ENCODE measurements at regions not wholly inside any gene's neighbourhood (a gene's known extent, or its start where the extent isn't known, plus 50 kb on each side); places are given as distances from the start of the nearest gene placed in this dataset.

DNA sequence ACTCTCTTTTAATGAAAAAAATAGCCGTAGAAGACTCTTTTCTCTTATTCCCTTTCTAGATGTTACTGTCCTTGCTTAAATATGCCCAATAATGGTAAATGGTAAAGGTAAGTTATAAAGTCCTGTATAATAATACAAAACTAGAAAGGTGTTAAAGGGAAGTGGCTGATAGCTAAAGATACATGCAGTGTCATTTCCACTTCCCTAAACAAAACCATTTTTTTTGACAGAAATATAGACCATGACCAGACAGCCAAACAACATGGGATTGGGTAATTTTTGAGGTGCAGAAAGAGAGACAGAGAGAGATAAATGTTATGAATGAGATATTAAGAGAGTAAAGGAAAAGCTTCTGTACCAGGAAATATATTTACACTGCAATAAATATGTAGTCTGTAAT is 731.7 kb upstream of the REG3G start:
- DNase-seq = no peak
- Mint-ChIP-seq H3K9me3 (ENCODE audit: unreplicated experiment) (no peaks in the 10 kb centered on the region), H3K36me3 (ENCODE audit: unreplicated experiment) (no peaks in the 10 kb centered on the region), H3K4me3 (ENCODE audit: unreplicated experiment) (no peak overlapping the region), H3K27me3 (ENCODE audit: unreplicated experiment) (no peaks in the 10 kb centered on the region), H3K27ac (ENCODE audit: unreplicated experiment) (no peak overlapping the region), H3K4me1 (ENCODE audit: low read depth, unreplicated experiment) (peaks cover 2% of the 10 kb centered on the region)
- TF ChIP-seq, protein P1, sequence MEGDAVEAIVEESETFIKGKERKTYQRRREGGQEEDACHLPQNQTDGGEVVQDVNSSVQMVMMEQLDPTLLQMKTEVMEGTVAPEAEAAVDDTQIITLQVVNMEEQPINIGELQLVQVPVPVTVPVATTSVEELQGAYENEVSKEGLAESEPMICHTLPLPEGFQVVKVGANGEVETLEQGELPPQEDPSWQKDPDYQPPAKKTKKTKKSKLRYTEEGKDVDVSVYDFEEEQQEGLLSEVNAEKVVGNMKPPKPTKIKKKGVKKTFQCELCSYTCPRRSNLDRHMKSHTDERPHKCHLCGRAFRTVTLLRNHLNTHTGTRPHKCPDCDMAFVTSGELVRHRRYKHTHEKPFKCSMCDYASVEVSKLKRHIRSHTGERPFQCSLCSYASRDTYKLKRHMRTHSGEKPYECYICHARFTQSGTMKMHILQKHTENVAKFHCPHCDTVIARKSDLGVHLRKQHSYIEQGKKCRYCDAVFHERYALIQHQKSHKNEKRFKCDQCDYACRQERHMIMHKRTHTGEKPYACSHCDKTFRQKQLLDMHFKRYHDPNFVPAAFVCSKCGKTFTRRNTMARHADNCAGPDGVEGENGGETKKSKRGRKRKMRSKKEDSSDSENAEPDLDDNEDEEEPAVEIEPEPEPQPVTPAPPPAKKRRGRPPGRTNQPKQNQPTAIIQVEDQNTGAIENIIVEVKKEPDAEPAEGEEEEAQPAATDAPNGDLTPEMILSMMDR (IDR thresholded peaks at IDR 0.05; ENCODE audit: partially characterized antibody, unreplicated experiment) = no peak

DNA sequence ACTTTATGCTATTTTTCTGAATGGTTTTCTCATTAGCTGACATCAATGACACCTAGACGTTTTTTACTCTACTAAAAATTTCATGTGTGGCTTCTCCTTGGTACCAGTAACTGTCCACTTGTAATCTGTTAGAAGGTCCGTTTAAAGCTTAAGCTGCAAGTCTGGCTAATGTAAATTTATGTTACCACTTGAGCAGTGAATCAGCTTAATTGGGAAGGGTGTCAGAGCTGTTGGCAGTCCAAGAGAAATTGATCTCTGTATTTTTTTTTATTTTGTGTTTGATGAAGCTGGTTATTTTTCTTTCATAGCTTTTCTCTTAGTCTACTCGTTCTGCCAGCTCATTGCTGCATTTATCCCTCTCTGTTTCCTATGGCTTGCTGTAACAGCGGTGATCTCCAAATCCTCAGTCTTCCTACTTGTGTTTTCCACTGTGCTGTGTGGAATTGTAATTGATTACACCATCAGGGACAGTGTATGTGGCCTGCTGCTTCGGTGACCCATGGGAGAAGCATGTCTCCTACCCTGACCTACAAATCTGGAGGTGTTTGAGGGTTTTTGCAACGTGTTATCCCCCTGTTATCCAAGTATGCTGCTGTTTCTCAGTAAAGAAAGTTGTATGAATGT is 724.2 kb upstream of the REG3G start:
- peak overlapping the region; percentile 31 for H3K27ac Mint-ChIP-seq (ENCODE audit: unreplicated experiment)
- TF ChIP-seq, protein P1 (IDR thresholded peaks at IDR 0.05; ENCODE audit: partially characterized antibody, unreplicated experiment) = no peak
- H3K9me3 Mint-ChIP-seq (ENCODE audit: unreplicated experiment) = peaks cover 2% of the 10 kb centered on the region
- peak; percentile 38 for DNase-seq
- H3K27me3 Mint-ChIP-seq (ENCODE audit: unreplicated experiment) = no peaks in the 10 kb centered on the region
- peak overlapping the region; percentile 31 for H3K4me3 Mint-ChIP-seq (ENCODE audit: unreplicated experiment)
- H3K36me3 Mint-ChIP-seq (ENCODE audit: unreplicated experiment) = no peaks in the 10 kb centered on the region
- H3K4me1 Mint-ChIP-seq (ENCODE audit: low read depth, unreplicated experiment) = peaks cover 13% of the 10 kb centered on the region

DNA sequence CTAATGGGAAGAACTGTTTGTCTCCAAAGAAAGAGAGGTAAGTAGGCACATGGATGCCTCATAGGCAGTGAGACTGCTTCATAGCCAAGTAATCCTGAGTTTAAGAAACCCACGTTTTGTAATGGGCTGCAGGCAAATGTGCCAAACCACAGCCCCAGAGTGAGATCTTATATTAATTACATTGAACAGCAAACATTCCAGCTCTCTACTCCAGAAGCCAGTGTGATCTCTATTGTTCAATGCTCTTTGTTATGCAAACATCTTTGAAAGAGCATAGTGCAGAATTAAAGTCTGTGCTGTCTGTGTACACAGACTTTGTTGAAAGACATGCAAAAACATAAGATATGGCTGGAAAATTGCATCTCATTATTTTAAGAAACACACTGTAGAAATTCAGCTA is 720.8 kb upstream of the REG3G start:
- no peaks in the 10 kb centered on the region for H3K27me3 Mint-ChIP-seq (ENCODE audit: unreplicated experiment)
- peaks cover 2% of the 10 kb centered on the region for H3K9me3 Mint-ChIP-seq (ENCODE audit: unreplicated experiment)
- TF ChIP-seq, protein P1 (IDR thresholded peaks at IDR 0.05; ENCODE audit: partially characterized antibody, unreplicated experiment) = no peak
- H3K4me1 Mint-ChIP-seq (ENCODE audit: low read depth, unreplicated experiment) = peaks cover 13% of the 10 kb centered on the region
- no peak overlapping the region for H3K27ac Mint-ChIP-seq (ENCODE audit: unreplicated experiment)
- no peak overlapping the region for H3K4me3 Mint-ChIP-seq (ENCODE audit: unreplicated experiment)
- no peak for DNase-seq
- no peaks in the 10 kb centered on the region for H3K36me3 Mint-ChIP-seq (ENCODE audit: unreplicated experiment)

DNA sequence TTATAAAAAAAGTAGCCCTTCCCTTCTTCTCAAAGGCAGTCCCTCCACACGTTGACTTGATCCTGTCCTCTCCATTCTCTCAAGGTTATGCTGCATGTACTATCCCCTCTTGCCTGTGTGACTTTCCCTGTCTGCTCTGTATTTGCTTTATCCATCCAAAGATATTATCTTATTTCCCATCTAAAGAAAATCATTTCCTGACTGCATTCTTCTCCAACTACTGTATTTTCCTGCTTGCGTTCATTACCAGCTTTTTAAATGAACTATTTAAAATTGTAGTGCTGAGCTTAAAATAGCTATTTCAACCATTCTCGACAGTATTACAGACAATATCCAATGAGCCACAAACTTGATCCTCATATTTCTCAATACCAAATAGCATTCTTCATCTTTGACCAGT is 716.0 kb upstream of the REG3G start:
- no peak overlapping the region for H3K27ac Mint-ChIP-seq (ENCODE audit: unreplicated experiment)
- TF ChIP-seq, protein P1 (IDR thresholded peaks at IDR 0.05; ENCODE audit: partially characterized antibody, unreplicated experiment) = no peak
- H3K4me1 Mint-ChIP-seq (ENCODE audit: low read depth, unreplicated experiment) = peaks cover 5% of the 10 kb centered on the region
- no peaks in the 10 kb centered on the region for H3K9me3 Mint-ChIP-seq (ENCODE audit: unreplicated experiment)
- no peaks in the 10 kb centered on the region for H3K36me3 Mint-ChIP-seq (ENCODE audit: unreplicated experiment)
- no peak overlapping the region for H3K4me3 Mint-ChIP-seq (ENCODE audit: unreplicated experiment)
- no peak for DNase-seq
- H3K27me3 Mint-ChIP-seq (ENCODE audit: unreplicated experiment) = no peaks in the 10 kb centered on the region

DNA sequence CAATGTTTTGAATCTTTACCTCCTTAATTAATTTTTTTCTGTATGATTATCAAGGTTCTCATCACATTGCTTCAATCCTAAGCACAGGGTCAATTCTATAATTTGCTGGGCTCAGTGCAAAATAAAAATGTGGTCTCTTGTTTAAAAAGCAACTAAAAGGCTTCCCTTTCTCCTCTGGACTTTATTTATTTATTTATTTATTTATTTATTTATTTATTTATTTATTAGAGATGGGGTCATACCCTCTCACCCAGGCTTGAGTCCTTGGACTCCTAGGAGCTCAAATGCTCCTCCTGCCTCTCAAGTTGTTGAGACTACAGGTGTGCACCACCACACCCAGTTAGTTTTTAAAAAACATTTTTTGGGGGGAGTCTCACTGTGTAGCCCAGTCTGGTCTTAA is 710.1 kb upstream of the REG3G start:
- DNase-seq = no peak
- TF ChIP-seq, protein P1 (IDR thresholded peaks at IDR 0.05; ENCODE audit: partially characterized antibody, unreplicated experiment) = no peak
- H3K36me3 Mint-ChIP-seq (ENCODE audit: unreplicated experiment) = no peaks in the 10 kb centered on the region
- no peaks in the 10 kb centered on the region for H3K9me3 Mint-ChIP-seq (ENCODE audit: unreplicated experiment)
- no peak overlapping the region for H3K4me3 Mint-ChIP-seq (ENCODE audit: unreplicated experiment)
- H3K4me1 Mint-ChIP-seq (ENCODE audit: low read depth, unreplicated experiment) = peaks cover 2% of the 10 kb centered on the region
- H3K27ac Mint-ChIP-seq (ENCODE audit: unreplicated experiment) = no peak overlapping the region
- H3K27me3 Mint-ChIP-seq (ENCODE audit: unreplicated experiment) = no peaks in the 10 kb centered on the region
